Inflammatory macrophage treated with lipopolysaccharide for 4 hours (primary cell): ENCODE measurements at regions not wholly inside any gene's neighbourhood (a gene's known extent, or its start where the extent isn't known, plus 50 kb on each side); places are given as distances from the start of the nearest gene placed in this dataset.
A peak's percentile ranks its signal among the peaks of the same experiment; 100 is the strongest.
"Not testable (repeated sequence)": the region's sequence is repeated elsewhere in the genome, so short reads cannot be mapped to it uniquely, and the experiment has no call there.

Source experiments
- DNase-seq: peaks from one replicate; pipeline ENCODE4 v3.0.0-alpha.2; 2020

DNA sequence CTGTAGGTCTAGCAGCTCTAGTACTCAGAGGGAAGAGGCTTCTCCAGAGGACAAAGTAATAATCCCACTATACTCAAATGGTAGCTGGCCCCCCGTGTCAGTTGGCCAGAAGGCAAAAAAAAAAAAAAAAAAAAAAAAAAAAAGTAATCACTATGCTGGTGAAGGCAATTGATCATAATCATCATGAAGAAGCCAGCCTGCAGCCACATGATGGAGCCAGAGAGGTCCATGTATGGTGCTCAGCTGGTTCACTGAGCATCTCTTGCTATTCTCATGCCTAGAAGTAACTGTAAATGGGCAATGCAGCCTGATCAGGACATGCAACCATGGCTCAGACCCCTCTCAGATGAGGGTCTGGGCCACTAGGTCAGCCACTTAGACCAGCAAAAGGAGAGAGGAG lies 378.8 kb downstream of the MED13L start:
- no peak for DNase-seq

DNA sequence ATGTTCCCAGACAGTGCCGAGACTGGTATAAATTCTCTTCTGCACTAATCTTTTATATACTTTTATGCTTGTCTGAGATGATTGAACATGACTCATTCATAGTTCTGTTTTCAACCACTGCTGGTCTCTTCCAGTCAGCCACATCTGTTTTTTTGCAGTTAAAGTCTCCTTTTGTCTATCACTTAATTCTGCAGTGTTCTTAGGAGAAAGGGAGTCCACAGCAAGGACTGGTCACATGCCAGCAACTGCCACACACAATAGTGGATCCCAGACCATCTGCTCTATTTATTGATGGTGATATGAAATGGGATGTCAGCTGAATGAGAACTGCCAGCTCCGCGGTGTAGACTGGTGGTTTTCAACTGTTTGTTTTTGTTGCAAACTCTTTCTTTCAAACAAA lies 379.8 kb downstream of the MED13L start:
- DNase-seq: no peak

DNA sequence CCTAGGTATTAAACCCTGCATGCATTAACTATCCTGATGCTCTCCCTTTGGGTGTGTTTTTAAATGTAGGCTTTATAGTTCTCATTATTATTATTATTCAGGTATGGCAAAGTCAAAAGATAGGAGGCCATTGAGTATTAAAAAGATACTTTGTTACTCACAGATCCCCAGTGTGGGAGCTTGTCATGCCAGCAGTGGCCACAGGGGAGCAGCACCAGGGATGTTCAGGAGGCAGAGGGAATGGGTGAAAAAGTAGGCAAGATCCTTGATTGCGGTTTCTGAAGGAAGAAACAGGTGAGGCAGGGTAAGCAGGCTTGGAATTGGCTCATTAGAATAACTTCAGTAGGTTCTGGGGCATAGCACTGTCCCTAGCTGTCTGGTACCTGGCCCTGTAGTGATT lies 382.2 kb downstream of the MED13L start:
- no peak for DNase-seq

DNA sequence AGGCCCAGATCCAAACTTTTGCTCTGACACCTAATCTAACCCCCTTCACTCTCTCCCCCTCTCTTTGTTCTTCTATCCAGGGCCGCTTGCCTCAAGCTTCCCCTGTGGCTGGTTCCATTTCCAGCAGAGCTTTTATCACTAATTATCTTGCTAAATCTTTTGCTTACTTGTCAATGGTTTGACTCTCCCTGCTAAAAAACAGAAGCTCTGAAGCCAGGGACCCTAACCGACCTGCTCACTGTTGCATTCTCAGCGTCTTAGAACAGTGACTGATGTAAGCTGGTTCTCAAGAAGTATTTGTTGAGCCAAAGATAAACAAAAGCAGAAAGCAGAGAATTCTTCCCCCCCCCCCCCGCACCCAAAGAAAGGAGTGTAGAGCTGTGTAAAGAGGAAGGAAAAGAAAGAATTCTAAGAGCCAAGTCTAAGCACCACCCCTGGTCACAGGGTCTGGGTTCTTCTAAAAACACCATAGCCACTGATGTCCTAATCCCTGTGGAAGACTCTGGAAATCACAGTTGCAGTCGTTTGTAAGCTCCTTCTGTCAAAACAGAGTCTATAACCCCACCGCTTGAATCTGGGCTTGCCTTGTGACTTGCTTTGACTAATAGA lies 385.8 kb downstream of the MED13L start:
- DNase-seq: no peak

DNA sequence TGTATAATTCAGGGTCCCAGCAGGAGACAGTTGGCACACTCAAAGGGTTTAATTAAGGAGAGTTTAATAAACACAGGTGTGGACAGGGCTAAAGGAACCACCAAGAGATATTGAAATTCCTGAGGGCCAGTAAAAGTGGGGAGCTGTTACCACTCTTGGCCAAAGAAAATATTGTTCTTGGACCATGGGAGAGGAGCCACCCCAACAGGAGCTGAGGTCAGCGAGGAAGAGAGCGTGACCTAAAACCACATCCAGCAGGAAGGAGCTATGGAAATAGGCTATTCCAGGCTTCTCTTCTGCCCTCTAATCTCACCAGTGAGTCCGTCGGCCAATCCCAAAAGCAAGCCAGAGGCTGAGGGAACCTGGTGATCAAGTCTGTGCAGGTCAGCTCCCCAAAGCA lies 390.8 kb downstream of the MED13L start:
- DNase-seq: no peak

DNA sequence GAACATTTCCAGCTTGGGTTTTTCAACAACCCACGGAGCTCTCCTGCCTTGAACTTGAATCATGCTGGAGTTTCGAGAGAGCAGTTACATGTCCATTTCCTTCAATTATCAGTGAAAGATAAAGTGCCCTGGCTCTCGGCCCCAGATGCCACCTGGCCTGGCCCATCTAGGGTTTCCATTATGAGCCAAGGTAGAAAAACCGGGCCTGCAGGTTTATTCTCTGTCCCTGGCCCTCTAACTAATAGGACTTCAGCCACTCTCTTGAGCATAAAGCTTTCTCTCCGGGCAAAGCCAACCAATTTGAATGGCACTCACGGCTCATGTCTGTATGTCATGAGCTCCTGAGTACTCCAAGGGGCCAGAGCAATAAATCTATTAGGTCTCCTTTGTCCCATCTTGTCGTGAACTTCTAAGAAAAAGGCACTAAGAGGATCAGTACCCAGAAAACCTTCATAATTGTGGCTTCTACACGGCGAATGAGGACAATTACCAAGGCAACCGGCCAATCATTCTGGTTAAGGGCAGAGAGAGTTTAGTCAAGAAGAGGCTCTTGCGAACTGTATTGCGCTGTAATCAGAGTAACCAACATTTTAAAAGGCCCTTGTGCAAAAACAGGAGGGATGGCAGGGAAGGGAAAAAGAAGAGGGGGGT lies 392.3 kb downstream of the MED13L start:
- DNase-seq: no peak

DNA sequence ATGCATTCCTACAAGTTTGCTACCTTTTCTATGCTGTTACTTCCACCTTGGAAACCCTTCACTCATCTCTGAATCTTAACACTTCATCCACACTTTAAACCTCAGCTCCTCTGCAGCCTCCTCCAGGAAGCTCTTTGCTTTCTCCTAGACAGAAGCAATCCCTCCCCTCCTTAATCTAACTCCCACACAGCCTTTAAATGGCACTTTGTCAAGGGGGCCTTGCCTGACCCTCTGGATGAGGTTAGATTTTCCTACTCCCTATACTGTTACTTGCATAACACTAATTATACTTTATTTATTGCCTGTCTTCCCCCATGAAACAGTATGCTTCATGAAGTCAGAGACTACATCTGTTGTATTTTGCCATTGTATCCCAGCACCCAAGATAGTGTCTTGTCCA lies 394.6 kb downstream of the MED13L start:
- no peak for DNase-seq

DNA sequence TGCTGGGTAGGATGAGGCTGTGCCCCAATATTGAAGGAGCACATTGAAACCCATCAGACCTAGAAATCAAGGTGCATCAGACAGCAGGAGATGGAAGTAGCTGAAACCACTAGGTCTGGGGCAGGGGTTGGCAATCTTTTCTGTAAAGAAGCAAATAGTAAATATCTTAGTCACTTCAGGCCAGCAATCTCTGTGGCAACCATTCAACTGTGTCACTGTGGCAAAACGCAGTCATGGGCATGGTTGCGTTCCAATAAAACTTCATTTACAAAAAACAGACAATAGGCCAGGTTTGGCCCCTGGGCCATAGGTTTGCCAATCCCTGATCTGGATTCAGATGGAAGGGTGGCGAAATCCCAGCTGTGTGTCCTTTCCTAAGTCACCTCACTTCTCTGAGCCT lies 397.3 kb downstream of the MED13L start:
- no peak for DNase-seq

DNA sequence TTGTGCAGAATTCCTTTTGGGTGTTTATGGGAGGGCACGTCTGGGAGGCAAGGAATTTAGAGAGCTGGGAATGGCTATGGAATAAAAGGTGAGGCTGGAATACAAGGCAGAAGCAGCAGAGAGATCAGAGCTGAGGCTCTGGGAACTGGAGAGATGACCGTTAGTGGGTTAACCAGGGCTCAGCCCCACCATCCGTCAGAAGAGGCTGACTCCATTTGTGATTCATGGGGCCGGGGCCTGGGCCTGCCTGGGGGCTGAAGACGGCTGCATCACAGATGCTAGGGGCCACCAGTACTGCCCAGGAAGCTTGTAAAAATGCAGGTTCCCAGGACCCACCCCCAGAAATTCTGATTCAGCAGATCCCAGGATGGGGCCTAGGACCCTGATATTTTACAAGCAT lies 398.1 kb downstream of the MED13L start:
- no peak for DNase-seq

DNA sequence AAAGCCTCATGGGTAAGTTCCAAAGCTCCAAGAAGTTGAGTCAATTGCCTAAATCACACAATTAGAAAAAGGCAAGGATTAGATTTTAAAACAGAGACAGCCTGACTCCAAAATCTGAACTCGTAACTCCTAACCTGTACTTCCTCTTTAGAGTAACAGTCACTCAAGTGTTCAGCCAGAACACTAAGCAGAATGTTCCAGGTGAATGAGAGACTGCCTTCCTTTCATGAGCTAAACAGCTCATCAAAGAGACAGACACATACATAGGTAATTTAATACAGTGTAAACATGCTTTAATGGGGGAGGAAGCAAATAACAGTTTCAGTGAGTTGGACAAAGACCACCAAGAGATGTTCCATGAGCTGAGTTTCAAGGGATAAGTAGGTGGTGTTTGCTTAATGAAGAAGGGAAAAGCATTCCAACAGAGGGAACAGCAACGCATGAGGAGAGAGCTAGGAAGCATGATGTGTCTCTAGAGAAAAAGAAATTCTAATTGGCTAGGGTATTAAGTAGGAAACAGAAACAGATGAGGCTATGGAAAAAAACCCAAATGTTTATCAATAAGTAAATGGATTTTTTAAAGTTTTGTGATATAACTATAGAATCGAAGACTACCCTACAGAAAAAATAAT lies 403.9 kb downstream of the MED13L start:
- no peak for DNase-seq

DNA sequence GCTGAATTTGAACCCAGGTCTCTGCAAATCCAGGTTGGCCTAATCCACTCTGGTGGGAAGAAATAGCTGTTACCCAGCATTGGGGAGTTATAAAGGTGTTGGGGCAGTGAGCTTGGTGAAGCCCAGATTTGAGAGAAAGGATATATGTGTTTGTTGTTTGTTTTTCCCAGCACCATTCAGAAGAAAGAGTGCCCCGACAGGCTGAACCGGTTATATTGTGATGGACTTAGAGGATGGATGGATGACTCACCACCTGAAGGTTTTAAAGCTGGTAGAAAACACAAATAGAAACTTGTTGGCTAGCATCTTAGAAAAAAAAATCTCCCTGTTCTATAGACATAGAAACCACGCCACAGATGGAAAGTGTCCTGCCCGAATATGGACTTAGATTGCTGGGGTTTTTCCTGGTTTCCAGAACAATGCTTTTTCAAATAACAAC lies 404.6 kb downstream of the MED13L start:
- DNase-seq: no peak

DNA sequence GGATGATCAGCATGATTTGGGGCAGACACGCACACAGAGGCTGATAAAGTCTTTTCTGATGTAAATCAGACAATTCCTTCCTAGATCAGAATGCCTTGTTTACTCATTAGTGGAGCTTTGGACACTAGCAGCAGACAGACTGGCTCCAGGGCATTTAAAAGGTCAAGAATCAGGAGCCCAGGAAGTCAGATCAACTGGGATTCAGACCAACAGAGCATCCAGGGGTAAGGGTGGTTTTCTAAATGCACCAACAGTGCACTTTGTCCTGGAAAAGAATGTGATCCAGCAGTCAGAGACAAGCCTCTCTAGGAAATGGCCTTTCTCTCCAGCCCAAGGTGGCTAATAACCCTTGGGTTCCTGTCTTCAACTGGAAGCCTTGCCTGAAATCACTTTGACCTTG lies 405.3 kb downstream of the MED13L start:
- DNase-seq: no peak

DNA sequence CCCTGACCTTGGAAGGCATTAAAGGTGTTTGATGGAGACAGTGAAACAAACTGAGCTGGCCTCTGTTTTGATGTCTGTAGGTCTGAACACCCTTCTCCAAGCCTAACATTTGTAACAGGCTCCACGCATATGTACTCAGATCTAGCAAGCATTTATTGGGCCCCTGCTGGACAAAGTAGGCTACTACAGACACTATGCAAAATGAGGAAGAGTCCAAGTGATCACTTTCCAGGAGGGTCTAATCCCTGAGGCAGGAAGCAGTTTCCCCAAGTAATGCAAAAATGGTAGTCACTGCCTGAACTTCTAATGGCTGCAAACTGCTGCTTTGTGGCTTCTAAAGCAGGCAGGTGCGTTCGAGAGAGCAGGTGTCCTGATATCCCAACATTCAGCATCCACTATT lies 405.8 kb downstream of the MED13L start:
- DNase-seq: peak; percentile 20

DNA sequence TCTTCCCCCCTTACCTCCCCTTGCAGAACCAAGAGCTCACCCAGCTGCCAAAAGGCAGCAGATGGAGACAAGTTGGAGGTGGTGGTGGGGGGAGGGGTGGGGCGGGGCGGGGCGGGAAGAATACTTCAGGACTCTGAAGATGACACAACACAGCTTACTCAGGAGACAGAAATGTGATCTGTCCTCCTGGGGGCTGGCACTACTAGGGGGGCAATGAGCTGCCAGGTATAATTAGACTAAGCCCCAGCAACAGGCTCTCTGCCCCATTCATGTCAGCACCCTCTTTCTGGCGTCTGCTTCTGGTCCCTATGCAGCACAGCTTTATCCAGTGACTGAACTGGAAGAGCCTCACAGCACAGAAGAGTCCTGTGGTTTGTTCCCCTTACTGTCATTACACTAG lies 407.0 kb downstream of the MED13L start:
- no peak for DNase-seq

DNA sequence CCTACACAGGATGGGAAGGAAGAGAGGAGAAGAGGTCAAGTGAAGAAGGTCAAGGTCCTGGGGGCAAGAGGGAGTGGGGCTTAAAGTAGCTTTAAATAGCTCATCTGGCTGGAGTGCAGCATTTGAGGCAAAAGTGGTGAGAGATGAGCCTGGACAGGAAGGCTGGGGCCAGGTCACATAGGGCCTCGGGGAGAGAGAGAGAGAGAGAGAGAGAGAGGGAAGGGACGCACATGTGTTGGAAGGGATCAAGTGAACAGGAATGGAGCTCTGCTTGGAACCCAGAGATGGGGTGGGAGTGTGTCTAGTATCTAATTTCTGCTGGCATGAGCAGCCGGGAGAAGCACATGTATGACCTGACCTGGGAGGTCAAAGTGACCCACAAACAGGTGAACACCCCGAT lies 407.5 kb downstream of the MED13L start:
- DNase-seq: no peak

DNA sequence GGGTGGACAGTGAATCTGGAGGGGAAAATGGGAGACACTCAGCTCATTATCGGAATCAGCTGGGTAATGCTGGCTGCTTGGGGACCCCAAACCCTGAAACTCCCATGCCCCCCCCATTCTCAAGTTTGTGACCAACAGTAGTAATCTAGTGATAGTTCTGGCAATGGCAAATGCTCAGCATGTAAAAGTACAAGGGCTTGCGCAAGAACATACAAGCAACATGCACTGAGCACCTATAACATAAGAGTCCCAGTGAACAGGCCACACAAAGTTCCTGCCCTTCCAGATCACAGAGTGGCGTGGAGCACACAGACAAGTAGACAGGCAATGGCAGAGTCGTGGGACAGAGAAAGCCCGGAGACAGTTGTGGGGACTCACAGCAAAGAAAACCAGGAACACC lies 407.9 kb downstream of the MED13L start:
- DNase-seq: no peak

DNA sequence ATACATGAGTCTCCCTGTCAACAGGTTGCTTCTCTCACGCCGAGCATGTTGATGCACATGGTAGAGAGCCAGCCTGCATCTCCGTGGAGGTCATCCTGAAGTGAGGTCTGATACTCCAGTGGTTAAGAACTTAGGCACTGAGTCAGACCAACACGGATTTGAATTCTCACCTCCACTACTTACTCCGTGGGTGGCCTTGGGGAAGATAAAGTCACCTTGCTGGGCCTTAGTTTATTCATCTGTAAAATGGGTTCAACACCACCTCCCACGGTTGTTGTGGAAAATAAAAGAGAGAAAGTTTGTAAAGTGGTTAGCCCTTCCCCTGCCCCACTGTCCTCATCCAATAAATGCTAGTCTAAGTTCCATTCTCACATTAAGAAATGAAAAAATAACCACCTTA lies 408.9 kb downstream of the MED13L start:
- DNase-seq: no peak

DNA sequence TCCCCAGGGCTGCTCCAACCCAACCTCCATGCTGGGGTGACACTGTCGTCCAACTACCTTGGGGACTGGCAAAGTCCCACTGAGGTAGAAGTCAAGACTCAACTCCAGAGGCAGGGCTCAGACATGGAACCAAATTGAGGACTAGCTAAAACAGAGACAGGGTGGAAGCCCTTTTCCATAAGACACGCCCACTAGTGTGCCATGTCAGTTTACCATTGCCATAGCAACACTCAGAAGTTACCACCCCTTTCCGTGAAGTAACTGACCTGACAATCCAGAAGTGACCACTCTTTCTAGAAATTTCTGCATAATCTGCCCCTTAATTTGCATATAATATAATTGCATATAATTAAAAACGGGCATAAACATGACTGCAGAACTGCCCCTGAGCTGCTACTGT lies 409.6 kb downstream of the MED13L start:
- no peak for DNase-seq

DNA sequence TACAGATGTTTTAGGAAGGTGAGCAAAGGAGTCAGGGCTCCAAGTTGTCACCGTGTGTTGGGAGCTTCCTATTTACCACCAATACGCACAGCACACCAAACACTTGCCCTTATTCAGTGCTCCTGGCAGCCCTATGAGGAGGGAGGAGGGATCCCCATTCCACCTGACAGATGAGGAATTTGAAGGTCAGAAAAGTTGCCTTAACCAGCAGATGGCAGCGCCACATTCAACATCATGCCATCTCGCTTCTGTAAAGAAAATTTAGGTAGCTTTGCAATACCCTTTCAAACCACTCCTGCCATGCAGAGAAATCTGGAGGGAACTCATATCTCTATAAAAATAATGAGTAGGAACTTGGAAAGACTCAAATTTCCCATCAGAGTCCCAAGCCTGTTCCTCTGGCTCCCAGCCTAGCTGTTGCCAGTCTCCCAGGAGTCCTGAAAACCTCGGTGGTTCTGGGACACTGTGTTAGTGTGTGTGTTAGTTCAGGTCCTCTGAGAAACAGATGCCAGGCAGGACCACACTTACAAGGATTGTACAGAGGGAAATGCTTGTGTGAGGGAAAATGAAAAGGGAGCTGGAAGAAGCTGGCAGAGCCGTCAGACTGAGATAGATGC lies 410.5 kb downstream of the MED13L start:
- no peak for DNase-seq

DNA sequence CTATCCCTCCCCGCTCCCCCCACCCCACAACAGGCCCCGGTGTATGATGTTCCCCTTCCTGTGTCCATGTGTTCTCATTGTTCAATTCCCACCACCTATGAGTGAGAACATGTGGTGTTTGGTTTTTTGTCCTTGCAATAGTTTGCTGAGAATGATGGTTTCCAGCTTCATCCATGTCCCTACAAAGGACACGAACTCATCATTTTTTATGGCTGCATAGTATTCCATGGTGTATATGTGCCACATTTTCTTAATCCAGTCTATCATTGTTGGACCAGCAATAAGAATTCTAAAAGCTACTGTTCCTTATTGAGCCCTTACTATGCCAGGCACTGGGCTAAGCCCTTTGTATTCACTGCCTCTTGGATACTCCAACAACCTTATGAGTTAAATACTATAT lies 411.2 kb downstream of the MED13L start:
- DNase-seq: not testable (repeated sequence)

DNA sequence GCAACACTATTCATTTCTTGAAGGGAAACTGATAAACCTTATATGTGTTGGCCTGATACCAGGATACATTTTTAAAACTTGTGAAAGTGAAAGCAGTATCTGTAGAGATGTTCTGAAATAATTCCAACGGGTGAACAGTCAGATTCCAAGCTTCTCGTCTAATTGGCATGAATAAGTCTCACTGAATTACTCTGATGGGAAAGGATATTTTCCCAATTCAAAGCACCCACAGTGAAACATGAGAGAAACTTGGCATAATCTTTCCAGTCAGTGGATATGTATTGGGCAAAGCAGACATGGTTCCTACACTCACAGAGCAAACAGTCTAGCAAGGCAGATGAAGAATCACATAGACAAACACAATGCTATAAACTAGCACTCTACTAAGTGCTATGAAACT lies 413.1 kb downstream of the MED13L start:
- no peak for DNase-seq

DNA sequence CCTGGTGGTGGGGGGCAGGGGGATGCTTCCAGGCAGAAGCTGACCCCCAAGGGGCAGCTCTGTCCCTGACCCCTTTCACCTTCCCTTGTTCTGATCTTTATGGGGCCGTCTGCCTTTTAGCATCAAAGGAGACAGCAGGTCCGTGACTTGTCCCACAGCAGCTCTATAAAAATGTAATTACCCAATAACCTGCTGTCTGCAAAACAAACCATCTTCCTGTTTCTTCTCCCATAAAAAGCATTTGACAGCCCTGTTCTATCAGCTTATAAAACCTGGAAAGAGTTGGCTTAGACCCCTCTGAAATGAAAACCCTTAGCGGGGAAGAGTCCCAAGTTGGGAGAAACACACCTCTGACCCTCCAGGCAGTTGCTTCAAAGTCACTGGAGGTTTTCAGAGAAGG lies 416.9 kb downstream of the MED13L start:
- DNase-seq: no peak

DNA sequence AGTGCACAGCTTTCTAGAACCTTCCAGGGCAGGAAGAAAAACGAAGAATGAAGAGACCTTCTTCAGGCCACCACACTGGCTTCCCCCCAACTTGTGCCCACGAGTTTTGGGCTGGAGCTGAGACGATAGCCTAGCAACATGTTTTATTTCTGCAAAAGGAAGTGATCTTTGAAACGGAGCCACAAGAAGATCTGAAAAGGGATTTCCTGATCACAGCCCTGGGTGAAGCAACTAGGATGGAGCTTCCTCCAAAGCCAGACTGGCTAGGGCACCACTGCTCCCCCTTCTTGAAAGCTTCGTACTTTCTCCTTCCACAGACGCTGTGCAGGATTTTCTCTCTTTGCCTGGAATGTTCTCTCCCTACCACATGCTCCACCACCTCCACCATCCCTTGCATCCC lies 418.3 kb downstream of the MED13L start:
- DNase-seq: no peak

DNA sequence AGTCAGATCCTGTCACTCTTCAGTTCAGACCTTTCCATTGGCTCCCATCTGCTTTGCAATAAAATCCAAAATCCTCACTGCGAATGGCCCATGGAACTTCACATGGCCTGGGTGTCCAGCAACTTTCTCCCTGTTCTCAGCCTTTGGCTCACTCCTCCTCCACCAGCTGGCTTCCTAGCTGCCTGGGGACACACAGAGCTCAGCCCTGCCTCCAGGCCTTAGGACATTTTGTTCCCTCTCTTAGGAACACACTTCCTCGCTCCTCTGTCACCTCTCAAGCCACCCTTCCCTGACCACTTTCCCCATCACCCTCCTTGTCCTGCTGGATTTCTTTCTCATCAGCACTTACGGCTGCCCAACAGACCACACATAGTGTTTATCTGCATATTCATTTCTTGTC lies 419.6 kb downstream of the MED13L start:
- DNase-seq: no peak
